ENCODE measurements at regions not wholly inside any gene's neighbourhood (a gene's known extent, or its start where the extent isn't known, plus 50 kb on each side); places are given as distances from the start of the nearest gene placed in this dataset.
"Not testable (repeated sequence)": the region's sequence is repeated elsewhere in the genome, so short reads cannot be mapped to it uniquely, and the experiment has no call there.

DNA sequence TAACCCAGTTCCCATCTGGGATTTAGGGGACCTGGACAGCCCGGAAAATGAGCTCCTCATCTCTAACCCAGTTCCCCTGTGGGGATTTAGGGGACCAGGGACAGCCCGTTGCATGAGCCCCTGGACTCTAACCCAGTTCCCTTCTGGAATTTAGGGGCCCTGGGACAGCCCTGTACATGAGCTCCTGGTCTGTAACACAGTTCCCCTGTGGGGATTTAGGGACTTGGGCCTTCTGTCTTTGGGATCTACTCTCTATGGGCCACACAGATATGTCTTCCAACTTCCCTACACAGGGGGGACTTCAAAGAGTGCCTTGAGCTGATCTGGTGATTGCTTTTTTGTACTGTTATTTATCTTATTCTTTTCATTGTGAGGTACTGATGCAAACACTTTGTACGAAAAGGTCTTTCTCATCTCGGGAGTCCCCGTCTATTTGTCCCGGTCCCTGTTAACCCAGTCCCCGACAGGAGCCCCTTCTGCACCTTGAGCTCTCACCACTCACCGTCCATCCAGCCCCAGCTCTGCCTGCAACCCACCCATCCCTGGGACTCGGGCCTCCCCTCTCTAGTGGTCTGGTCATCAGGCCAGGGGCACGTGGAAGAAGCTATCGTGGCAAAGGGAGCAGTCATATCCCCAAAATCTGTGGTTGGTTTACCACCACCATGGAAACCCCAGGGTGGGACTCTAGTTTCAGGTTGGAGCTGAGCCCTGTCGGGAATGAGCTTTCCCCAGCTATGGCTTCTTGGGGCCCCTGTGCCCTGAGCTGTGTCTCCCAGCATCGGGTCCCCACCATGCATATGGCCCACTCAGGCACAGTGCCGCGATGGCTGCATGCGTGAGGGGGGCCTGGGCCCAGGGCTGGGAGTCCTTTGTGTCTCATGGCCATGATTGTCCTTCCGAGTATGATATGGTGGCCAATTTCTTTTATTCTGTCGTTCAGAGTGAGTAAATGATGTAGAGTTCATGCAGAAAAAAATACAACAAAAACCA, 270.4 kb upstream of the PLCXD1 start:
- DNase-seq (ENCODE audit: low read depth in 2 of 3, low spot score in 1 of 3): not testable (repeated sequence)

- not testable (repeated sequence) for DNase-seq (ENCODE audit: low read depth in 2 of 3, low spot score in 1 of 3)
Measured at GRCh38 chrX:13821-14443, 267.2 kb upstream of the PLCXD1 start.

DNA sequence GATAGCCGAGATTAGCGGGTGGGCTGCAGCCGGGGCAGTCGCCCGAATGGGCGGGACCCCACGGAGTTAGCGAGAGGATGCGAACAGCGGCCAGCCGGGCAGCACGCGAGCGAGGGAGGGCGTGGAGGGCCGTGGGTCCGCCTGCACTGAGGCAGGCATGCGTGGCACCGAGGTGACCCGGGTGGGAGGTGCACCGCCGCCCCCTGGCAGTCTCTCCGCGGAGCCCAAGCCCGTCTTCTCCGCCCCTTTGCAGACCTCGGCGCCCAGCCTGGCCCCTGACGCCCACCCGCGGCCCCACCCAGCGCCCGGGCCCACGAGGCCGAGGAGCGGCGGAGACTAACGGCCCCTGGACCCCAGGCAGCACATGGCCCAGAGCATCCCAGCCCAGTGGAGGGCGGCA, 266.7 kb upstream of the PLCXD1 start:
- not testable (repeated sequence) for DNase-seq (ENCODE audit: low read depth in 2 of 3, low spot score in 1 of 3)

GRCh38 chrX:18768-19454, 262.3 kb upstream of the PLCXD1 start:
- DNase-seq (ENCODE audit: low read depth in 2 of 3, low spot score in 1 of 3): peak in 1 of 3 donors; percentile 39

- not testable (repeated sequence) for DNase-seq (ENCODE audit: low read depth in 2 of 3, low spot score in 1 of 3)
Measured at GRCh38 chrX:19455-19827, 261.7 kb upstream of the PLCXD1 start.

DNA sequence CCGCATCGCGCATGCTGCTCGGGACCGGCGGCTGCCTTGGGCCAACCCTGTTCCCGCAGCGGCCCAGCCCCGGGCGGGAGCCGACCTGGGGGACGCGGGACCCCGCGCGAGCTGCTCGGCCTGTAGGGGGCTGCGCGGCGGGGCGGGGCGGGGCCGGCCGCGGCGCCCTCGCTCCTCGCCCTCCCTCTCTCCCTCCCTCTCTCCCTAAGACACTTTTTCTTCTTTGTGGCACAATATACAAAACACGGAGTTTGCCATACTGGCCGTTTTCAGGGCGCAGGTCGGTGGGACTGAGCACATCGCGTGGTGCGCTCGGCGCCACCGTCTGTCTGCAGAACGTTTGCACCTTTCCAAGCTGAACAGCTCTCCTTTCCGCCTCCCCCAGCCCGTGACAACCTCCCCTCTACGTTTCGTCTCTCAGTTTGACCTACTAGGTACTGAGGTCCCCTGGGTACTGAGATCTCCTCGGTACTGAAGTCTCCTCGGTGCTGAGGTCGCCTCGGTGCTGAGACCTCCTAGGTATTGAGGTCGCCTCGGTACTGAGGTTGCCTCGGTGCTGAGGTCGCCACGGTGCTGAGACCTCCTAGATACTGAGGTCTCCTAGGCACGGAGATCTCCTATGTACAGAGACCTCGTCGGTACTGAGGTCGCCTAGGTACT, 261.1 kb upstream of the PLCXD1 start:
- no peak for DNase-seq (ENCODE audit: low read depth in 2 of 3, low spot score in 1 of 3)

DNA sequence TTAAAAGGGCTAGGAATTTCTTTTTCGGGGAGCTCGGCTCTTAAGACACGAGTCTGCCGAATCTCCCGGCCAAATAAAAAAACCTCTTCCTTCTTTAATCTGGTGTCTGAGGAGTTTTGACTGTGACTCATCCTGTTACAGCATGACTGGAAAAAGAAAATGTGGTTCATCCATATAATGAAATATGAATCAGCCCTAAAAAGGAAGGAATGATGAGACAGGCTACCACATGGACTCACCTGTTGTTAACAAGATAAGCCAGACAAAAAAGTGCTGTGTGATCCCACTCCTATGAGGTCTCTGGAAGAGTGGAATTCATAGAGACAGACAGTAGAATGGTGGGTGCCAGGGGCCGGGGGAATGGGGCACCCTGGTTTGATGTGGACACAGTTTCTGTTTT, 257.0 kb upstream of the PLCXD1 start:
- DNase-seq (ENCODE audit: low read depth in 2 of 3, low spot score in 1 of 3): not testable (repeated sequence)
